ENCODE measurements at regions not wholly inside any gene's neighbourhood (a gene's known extent, or its start where the extent isn't known, plus 50 kb on each side); places are given as distances from the start of the nearest gene placed in this dataset.

DNA sequence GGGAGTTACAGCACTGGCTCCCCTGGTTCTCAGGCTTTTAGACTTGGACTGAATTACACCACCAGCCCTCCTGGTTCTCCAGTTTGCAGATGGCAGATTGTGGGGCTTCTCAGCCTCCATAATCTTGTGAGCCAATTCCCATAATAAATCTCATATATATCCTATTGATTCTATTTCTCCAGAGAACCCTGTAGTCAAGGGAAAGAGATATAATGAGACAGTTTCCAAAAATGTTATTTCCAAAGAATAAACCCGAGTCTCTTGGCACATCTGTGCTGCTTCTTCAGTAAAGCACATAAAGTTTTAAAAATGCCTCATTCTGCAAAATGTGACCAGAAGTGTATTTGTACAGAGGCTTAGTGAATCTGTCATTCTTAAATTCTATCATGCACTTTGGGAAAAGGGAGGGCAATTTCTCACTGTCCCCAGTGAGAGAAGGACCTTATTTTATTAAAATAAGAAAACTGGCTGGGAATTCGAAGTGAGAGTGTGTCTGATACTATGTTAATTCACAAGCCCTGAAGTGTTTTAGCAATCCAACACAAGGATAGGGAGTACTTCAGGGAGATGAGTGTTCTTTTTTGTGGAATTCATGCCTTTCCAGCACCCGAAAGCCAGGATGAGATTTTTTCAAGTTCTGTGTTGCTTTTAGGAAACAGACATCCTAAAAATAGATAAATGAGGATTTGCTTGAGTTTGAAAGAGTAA lies 282.4 kb upstream of the CHAC2 start:
- no peak overlapping the region for H3K27ac ChIP-seq
- WGBS, 2 donors (ENCODE audit: low coverage in 1 of 2): 41 to 53% methylated on average over 3 of the region's 3 CpGs
- peaks cover 0 to 2% (median 0%) of the 10 kb centered on the region in 3 donors for H3K4me1 ChIP-seq
- no peak for ATAC-seq
- H3K27me3 ChIP-seq: no peaks in the 10 kb centered on the region
- H3K9me3 ChIP-seq: no peaks in the 10 kb centered on the region
- no peaks in the 10 kb centered on the region for H3K36me3 ChIP-seq
- TF ChIP-seq, protein P1, sequence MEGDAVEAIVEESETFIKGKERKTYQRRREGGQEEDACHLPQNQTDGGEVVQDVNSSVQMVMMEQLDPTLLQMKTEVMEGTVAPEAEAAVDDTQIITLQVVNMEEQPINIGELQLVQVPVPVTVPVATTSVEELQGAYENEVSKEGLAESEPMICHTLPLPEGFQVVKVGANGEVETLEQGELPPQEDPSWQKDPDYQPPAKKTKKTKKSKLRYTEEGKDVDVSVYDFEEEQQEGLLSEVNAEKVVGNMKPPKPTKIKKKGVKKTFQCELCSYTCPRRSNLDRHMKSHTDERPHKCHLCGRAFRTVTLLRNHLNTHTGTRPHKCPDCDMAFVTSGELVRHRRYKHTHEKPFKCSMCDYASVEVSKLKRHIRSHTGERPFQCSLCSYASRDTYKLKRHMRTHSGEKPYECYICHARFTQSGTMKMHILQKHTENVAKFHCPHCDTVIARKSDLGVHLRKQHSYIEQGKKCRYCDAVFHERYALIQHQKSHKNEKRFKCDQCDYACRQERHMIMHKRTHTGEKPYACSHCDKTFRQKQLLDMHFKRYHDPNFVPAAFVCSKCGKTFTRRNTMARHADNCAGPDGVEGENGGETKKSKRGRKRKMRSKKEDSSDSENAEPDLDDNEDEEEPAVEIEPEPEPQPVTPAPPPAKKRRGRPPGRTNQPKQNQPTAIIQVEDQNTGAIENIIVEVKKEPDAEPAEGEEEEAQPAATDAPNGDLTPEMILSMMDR (IDR thresholded peaks at IDR 0.05): no peak
- TF ChIP-seq POLR2AphosphoS5 (IDR thresholded peaks at IDR 0.05) (no peak), EP300 (IDR thresholded peaks at IDR 0.05) (no peak)
- no peak overlapping the region for H3K4me3 ChIP-seq

DNA sequence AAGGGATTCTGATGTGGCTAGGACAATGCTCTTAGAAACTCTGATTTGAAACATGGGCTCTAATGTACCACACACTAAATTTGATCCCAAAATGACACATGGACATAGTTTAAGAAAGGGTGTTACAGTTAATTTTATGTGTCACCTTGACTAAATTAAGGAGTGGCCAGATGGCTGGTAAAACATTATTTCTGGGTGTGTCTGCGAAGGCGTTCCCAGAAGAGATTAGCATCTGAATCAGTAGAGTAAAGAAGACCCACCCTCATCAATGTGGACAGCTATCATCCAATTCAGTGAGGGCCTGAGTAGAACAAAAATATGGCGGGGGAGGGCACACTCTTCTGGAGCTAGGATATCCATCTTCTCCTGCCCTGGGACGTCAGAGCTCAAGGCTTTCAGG lies 283.1 kb upstream of the CHAC2 start:
- no peak overlapping the region for H3K4me3 ChIP-seq
- H3K27me3 ChIP-seq: no peaks in the 10 kb centered on the region
- no peak overlapping the region for H3K27ac ChIP-seq
- H3K9me3 ChIP-seq: no peaks in the 10 kb centered on the region
- 83 to 96% methylated on average over 4 of the region's 4 CpGs for WGBS, 2 donors (ENCODE audit: low coverage in 1 of 2)
- no peaks in the 10 kb centered on the region for H3K4me1 ChIP-seq
- no peaks in the 10 kb centered on the region for H3K36me3 ChIP-seq
- no peak for ATAC-seq
- TF ChIP-seq EP300 (IDR thresholded peaks at IDR 0.05) (no peak), POLR2A (IDR thresholded peaks at IDR 0.05) (no peak), POLR2AphosphoS5 (IDR thresholded peaks at IDR 0.05) (no peak)
- TF ChIP-seq, protein P1 (IDR thresholded peaks at IDR 0.05): no peak

DNA sequence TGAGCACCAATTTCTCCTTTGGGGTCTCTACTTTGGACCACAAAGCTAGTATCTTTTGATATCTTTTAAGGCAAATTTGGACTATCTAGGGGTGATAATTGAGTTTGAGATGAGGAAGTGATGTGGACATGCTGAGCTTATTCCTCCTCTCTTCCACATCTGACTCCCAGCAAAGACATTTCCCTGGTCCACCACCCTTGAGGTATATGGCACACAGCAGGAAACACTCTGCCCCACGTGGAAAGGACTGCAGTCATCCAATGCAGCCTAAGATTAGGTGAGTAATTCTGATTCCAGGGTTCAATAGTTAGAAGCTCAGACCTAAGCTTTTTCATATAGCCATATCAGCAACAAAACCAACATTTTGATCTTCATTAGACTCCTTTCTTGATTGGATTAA lies 290.1 kb upstream of the CHAC2 start:
- no peak for TF ChIP-seq POLR2AphosphoS5 (IDR thresholded peaks at IDR 0.05)
- TF ChIP-seq EP300 (IDR thresholded peaks at IDR 0.05): no peak
- no peak for TF ChIP-seq POLR2A (IDR thresholded peaks at IDR 0.05)
- TF ChIP-seq, protein P1 (IDR thresholded peaks at IDR 0.05): no peak
- H3K27ac ChIP-seq: no peak overlapping the region
- H3K4me1 ChIP-seq: no peaks in the 10 kb centered on the region
- WGBS, 2 donors (ENCODE audit: low coverage in 1 of 2): 33% methylated on average over 1 of the region's 1 CpG; no CpG with 5 or more reads in 1 of the 2 donors
- ATAC-seq: no peak
- no peaks in the 10 kb centered on the region for H3K36me3 ChIP-seq
- H3K9me3 ChIP-seq: no peaks in the 10 kb centered on the region
- H3K27me3 ChIP-seq: no peaks in the 10 kb centered on the region
- H3K4me3 ChIP-seq: no peak overlapping the region

DNA sequence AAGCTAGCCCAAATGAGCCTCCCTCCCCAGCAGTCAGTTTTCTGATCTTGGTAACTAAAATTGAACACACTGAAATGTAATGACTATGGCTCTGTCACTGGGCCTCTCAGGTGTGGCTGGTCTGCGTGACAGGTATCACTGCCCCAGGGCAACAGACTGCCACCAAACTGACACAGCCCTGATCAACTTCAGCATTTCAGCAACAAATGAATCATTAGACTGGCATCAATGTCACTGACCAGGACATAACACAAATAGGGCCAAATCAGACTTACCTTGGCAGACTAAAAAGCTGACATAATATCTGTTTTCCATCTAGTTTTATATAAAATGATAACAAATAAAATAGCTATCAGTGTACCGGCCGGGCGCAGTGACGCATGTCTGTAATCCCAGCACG lies 290.8 kb upstream of the CHAC2 start:
- no peak for ATAC-seq
- TF ChIP-seq, protein P1 (IDR thresholded peaks at IDR 0.05): no peak
- TF ChIP-seq POLR2AphosphoS5 (IDR thresholded peaks at IDR 0.05): no peak
- no peak for TF ChIP-seq POLR2A (IDR thresholded peaks at IDR 0.05)
- no peak for TF ChIP-seq EP300 (IDR thresholded peaks at IDR 0.05)
- Histone ChIP-seq H3K4me3 (no peak overlapping the region), H3K27me3 (no peaks in the 10 kb centered on the region), H3K27ac (no peak overlapping the region), H3K9me3 (no peaks in the 10 kb centered on the region), H3K36me3 (no peaks in the 10 kb centered on the region), H3K4me1 (no peaks in the 10 kb centered on the region)
- 68 to 97% methylated on average over 5 to 6 of the region's 6 CpGs for WGBS, 2 donors (ENCODE audit: low coverage in 1 of 2)

DNA sequence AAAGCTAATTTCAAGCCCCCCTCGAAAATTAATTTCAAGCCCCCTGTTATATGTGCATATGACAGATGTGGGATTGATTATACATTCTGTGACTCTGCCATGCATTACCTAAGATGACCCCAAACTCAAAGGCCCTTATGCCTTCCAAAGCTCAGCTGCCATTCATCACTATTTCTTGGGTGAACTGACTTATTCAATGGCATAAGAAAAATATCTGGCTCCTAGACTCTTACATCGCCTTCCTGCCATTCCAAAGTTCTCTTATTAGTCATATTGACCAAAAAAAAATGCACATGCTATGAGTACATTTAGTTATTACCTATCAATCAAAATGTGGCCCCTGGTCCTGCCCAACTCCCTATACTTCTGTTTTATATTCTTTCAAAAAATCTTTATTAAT lies 291.8 kb upstream of the CHAC2 start:
- Histone ChIP-seq H3K27ac (no peak overlapping the region), H3K4me3 (no peak overlapping the region), H3K27me3 (no peaks in the 10 kb centered on the region), H3K36me3 (no peaks in the 10 kb centered on the region), H3K9me3 (no peaks in the 10 kb centered on the region), H3K4me1 (no peaks in the 10 kb centered on the region)
- 87 to 90% methylated on average over 2 of the region's 2 CpGs for WGBS, 2 donors (ENCODE audit: low coverage in 1 of 2)
- no peak for ATAC-seq
- no peak for TF ChIP-seq POLR2AphosphoS5 (IDR thresholded peaks at IDR 0.05)
- no peak for TF ChIP-seq EP300 (IDR thresholded peaks at IDR 0.05)
- TF ChIP-seq, protein P1 (IDR thresholded peaks at IDR 0.05): no peak
- TF ChIP-seq POLR2A (IDR thresholded peaks at IDR 0.05): no peak
